Ammon's horn (tissue), 1 donor: ENCODE measurements at regions not wholly inside any gene's neighbourhood (a gene's known extent, or its start where the extent isn't known, plus 50 kb on each side); places are given as distances from the start of the nearest gene placed in this dataset.
"Not testable (repeated sequence)": the region's sequence is repeated elsewhere in the genome, so short reads cannot be mapped to it uniquely, and the experiment has no call there.

Experiments used
- DNase-seq: peaks from one replicate; pipeline ENCODE4 v3.0.0-alpha.2; 2016; ENCODE audit warnings: low spot score

- DNase-seq, result no peak
These were observed 230.8 kb upstream of the CHAC2 start for GRCh38 chr2:53536583-53537361.

GRCh38 chr2:53535234-53535840, 232.3 kb upstream of the CHAC2 start:
- peak; percentile 43 for DNase-seq

GRCh38 chr2:53530126-53530525, 237.5 kb upstream of the CHAC2 start:
- DNase-seq, result no peak

- DNase-seq, result no peak
These were observed 240.5 kb upstream of the CHAC2 start for GRCh38 chr2:53527056-53527455.

GRCh38 chr2:53519918-53520841, 247.4 kb upstream of the CHAC2 start:
- DNase-seq, result no peak

- no peak for DNase-seq
These were observed 250.2 kb upstream of the CHAC2 start for GRCh38 chr2:53517406-53517805.

- DNase-seq, result no peak
These were observed 251.0 kb upstream of the CHAC2 start for GRCh38 chr2:53516650-53517049.

GRCh38 chr2:53515435-53516332, 251.9 kb upstream of the CHAC2 start:
- DNase-seq, result peak; percentile 62

GRCh38 chr2:53513167-53513666, 254.4 kb upstream of the CHAC2 start:
- no peak for DNase-seq

- no peak for DNase-seq
These were observed 255.4 kb upstream of the CHAC2 start for GRCh38 chr2:53512071-53512826.

GRCh38 chr2:53511549-53511948, 256.1 kb upstream of the CHAC2 start:
- DNase-seq, result no peak

- DNase-seq, result no peak
These were observed 257.2 kb upstream of the CHAC2 start for GRCh38 chr2:53510401-53510800.

- DNase-seq, result no peak
These were observed 257.7 kb upstream of the CHAC2 start for GRCh38 chr2:53509831-53510388.

GRCh38 chr2:53508667-53509066, 258.9 kb upstream of the CHAC2 start:
- no peak for DNase-seq

- DNase-seq, result not testable (repeated sequence)
These were observed 260.5 kb upstream of the CHAC2 start for GRCh38 chr2:53507070-53507469.

- no peak for DNase-seq
These were observed 261.8 kb upstream of the CHAC2 start for GRCh38 chr2:53505826-53506225.

- DNase-seq, result no peak
These were observed 263.1 kb upstream of the CHAC2 start for GRCh38 chr2:53504507-53504906.

GRCh38 chr2:53500181-53500580, 267.4 kb upstream of the CHAC2 start:
- DNase-seq, result no peak

- DNase-seq, result no peak
These were observed 269.4 kb upstream of the CHAC2 start for GRCh38 chr2:53498210-53498609.

- DNase-seq, result no peak
These were observed 270.6 kb upstream of the CHAC2 start for GRCh38 chr2:53497020-53497419.
